ENCODE measurements at regions not wholly inside any gene's neighbourhood (a gene's known extent, or its start where the extent isn't known, plus 50 kb on each side); places are given as distances from the start of the nearest gene placed in this dataset.

GRCh38 chr2:128794285-128794684 lies 475.6 kb upstream of the HS6ST1 start:
- FAIRE-seq (no peak), DNase-seq (ENCODE audit: low read depth, low spot score) (no peak)
- Histone ChIP-seq H3K27me3 (ENCODE audit: control insufficient read depth in 2 of 2, insufficient read depth in 2 of 2, low read length in 2 of 2) (no peaks in the 10 kb centered on the region), H3K9me1 (replicated peaks; ENCODE audit: control insufficient read depth, extremely low read depth, insufficient read depth, low read length) (no peaks in the 10 kb centered on the region), H3K4me1 (ENCODE audit: control insufficient read depth, extremely low read depth, insufficient read depth, low read length) (no peaks in the 10 kb centered on the region), H3K27ac (ENCODE audit: insufficient read depth, low read depth, low read length) (no peak overlapping the region), H3K9me3 (replicated peaks; ENCODE audit: control insufficient read depth, insufficient read depth, low read length) (no peaks in the 10 kb centered on the region), H3K4me2 (ENCODE audit: insufficient read depth, low read length) (no peak overlapping the region), H3K36me3 (ENCODE audit: control insufficient read depth in 2 of 2, extremely low read depth in 1 of 2, insufficient read depth in 2 of 2, low read length in 2 of 2) (no peaks in the 10 kb centered on the region), H3K4me3 (replicated peaks in 1 of 3; ENCODE audit: insufficient read depth in 1 of 3, low read depth in 1 of 3, low read length in 3 of 3) (no peak overlapping the region), H3K9ac (replicated peaks; ENCODE audit: extremely low read depth, insufficient read depth, low read length) (no peak overlapping the region), H2AFZ (ENCODE audit: low read depth, low read length) (no peak overlapping the region), H4K20me1 (replicated peaks; ENCODE audit: control insufficient read depth, extremely low read depth, insufficient read depth, low read length) (no peaks in the 10 kb centered on the region), H3K79me2 (ENCODE audit: control insufficient read depth, insufficient read depth, low read length) (no peaks in the 10 kb centered on the region)
- no TSS peak for BruUV-seq (replicated peaks)
- no peak for TF ChIP-seq GATA2 (IDR thresholded peaks at IDR 0.05; ENCODE audit: insufficient read depth, insufficient read length, low read depth, low read length)
- TF ChIP-seq FOS (IDR thresholded peaks at IDR 0.05; ENCODE audit: borderline replicate concordance, insufficient read depth, low read length) = no peak
- no peak for TF ChIP-seq POLR2A (IDR thresholded peaks at IDR 0.05; ENCODE audit: low read depth, low read length)
- no peak for TF ChIP-seq EZH2 (IDR thresholded peaks at IDR 0.05; ENCODE audit: borderline replicate concordance, low read depth, low read length, severe bottlenecking)
- TF ChIP-seq POLR2AphosphoS5 (IDR thresholded peaks at IDR 0.05; ENCODE audit: insufficient read depth, low read depth, low read length) = no peak
- TF ChIP-seq MAX (IDR thresholded peaks at IDR 0.05; ENCODE audit: insufficient read depth, insufficient read length) = no peak
- no peak for TF ChIP-seq JUN (IDR thresholded peaks at IDR 0.05; ENCODE audit: borderline replicate concordance, insufficient read depth, insufficient read length, low read depth)
- no peak for TF ChIP-seq MYC (IDR thresholded peaks at IDR 0.05; ENCODE audit: low read depth, low read length)
- no peak for TF ChIP-seq CTCF (IDR thresholded peaks at IDR 0.05; ENCODE audit: extremely low read depth in 1 of 2, insufficient read depth in 1 of 2, low read depth in 1 of 2, low read length in 2 of 2)
- ChIA-PET POLR2A (no interaction called here), CTCF (interaction anchor here (1.5 kb wide), 1 partner anchor 9 kb away, joined by 3 read pairs; no protein-coding TSS in a partner anchor)
- intact Hi-C loops (cut with micrococcal nuclease) (no loop called here), dilution Hi-C loops (cut with MboI; ENCODE audit: extremely low pct_ligation_motif_present, low sequenced_read_pairs) (no loop called here)
